GM12878 (cell line): ENCODE measurements at regions not wholly inside any gene's neighbourhood (a gene's known extent, or its start where the extent isn't known, plus 50 kb on each side); places are given as distances from the start of the nearest gene placed in this dataset.

Source experiments
- ATAC-seq: fragments of 200-7000 bp; cut with Tn5 transposase; 3 replicates; pipeline ENCODE4 v1.9.1; 2020; ENCODE audit warnings: mild to moderate bottlenecking, moderate library complexity
- BruUV-seq: library from RNA; stranded (reverse); fragments of 400-500 nt; replicated peaks from 2 replicates; lab custom pipeline; 2021; lab: Mats Ljungman, UMichigan
- CTCF ChIA-PET: fragments of 300-600 bp; sonication (Branson Sonifier 250); formaldehyde crosslinking; extraction: SDS; loops from one replicate; lab custom pipeline; 2021; ENCODE audit warnings: inconsistent platforms; lab: Yijun Ruan, JAX
- POLR2A ChIA-PET: fragments of 350-600 bp; formaldehyde crosslinking; extraction: SDS; loops from one replicate; lab custom pipeline; 2021; ENCODE audit warnings: inconsistent platforms; lab: Charles Lee
- RAD21 ChIA-PET: fragments of 300-600 bp; sonication (Branson Sonifier 250); formaldehyde crosslinking; loops from one replicate; lab custom pipeline; 2023; ENCODE audit warnings: antibody characterized with exemption; ENCODE audit not compliant: unreplicated experiment; lab: Charles Lee
- SMC1A ChIA-PET: fragments of 300-600 bp; sonication (Branson Sonifier 250); formaldehyde crosslinking; loops from one replicate; lab custom pipeline; 2023; ENCODE audit not compliant: unreplicated experiment, uncharacterized antibody; lab: Charles Lee
- DNase-seq: peaks from one replicate; pipeline ENCODE4 v3.0.0-alpha.2; 2011; ENCODE audit warnings: low read depth, low spot score
- FAIRE-seq: peaks from 3 replicates; lab custom pipeline; 2011; peaks lifted over from hg19 to GRCh38; lab: Jason Lieb, UNC
- H2AFZ ChIP-seq: 2 replicates; pipeline ENCODE4 v1.6.0; 2011; ENCODE audit warnings: low read depth, low read length, control low read depth; ENCODE audit not compliant: control insufficient read depth
- H3K27ac ChIP-seq: 2 replicates; pipeline ENCODE4 v1.5.1; 2011; ENCODE audit warnings: control low read depth; ENCODE audit not compliant: control insufficient read depth, insufficient read depth
- H3K27me3 ChIP-seq, 2 experiments: replicated peaks in 1 of 2; 2 replicates each; pipeline versions ENCODE4 v1.6.0 to v1.6.1; 2011; ENCODE audit warnings: low read length in 1 of 2; ENCODE audit not compliant: control insufficient read depth in 2 of 2, insufficient read depth in 2 of 2
- H3K36me3 ChIP-seq, 2 experiments: 2 replicates each; pipeline ENCODE4 v1.5.1; 2011; ENCODE audit warnings: low read length in 1 of 2; ENCODE audit not compliant: control insufficient read depth in 2 of 2, insufficient read depth in 2 of 2
- H3K4me1 ChIP-seq: 2 replicates; pipeline ENCODE4 v1.6.1; 2011; ENCODE audit warnings: mild to moderate bottlenecking, low read length, moderate library complexity, mixed read lengths; ENCODE audit not compliant: control insufficient read depth, insufficient read depth
- H3K4me2 ChIP-seq: 2 replicates; pipeline ENCODE4 v1.6.0; 2011; ENCODE audit warnings: control low read depth; ENCODE audit not compliant: control insufficient read depth, insufficient read depth
- H3K4me3 ChIP-seq: fragments of 200-600 bp; sonication (generic); 2 replicates; pipeline ENCODE4 v1.5.1; 2016
- H3K79me2 ChIP-seq: 2 replicates; pipeline ENCODE4 v1.6.0; 2011; ENCODE audit warnings: low read length; ENCODE audit not compliant: control insufficient read depth, insufficient read depth
- H3K9ac ChIP-seq: 2 replicates; pipeline ENCODE4 v1.8.0; 2011; ENCODE audit warnings: low read length, control low read depth, mixed read lengths; ENCODE audit not compliant: control insufficient read depth, insufficient read depth
- H3K9me3 ChIP-seq: replicated peaks from 3 replicates; pipeline ENCODE4 v1.5.1; 2011; ENCODE audit warnings: mild to moderate bottlenecking, low read length; ENCODE audit not compliant: control insufficient read depth, insufficient read depth
- H4K20me1 ChIP-seq: 2 replicates; pipeline ENCODE4 v1.6.0; 2011; ENCODE audit not compliant: control insufficient read depth, insufficient read depth
- BACH1 ChIP-seq: fragments of 450-650 bp; IDR thresholded peaks from 2 replicates; pipeline ENCODE4 v1.6.1; 2017; ENCODE audit warnings: mild to moderate bottlenecking, borderline replicate concordance
- CEBPB ChIP-seq, 2 experiments: fragments of 150-350 bp in 1 of 2; IDR thresholded peaks; 2 replicates each; pipeline ENCODE4 v1.6.1; 2012 to 2014; ENCODE audit warnings: low read depth in 2 of 2, low read length in 2 of 2, borderline replicate concordance in 1 of 2, inconsistent platforms in 1 of 2
- DPF2 ChIP-seq: fragments of 450-650 bp; IDR thresholded peaks from 2 replicates; pipeline ENCODE4 v1.6.1; 2017; ENCODE audit warnings: mild to moderate bottlenecking
- MAX ChIP-seq: IDR thresholded peaks from 2 replicates; pipeline ENCODE4 v1.6.1; 2012; ENCODE audit warnings: low read depth, low read length, improper control_type of control experiment
- RAD21 ChIP-seq: IDR thresholded peaks from 2 replicates; pipeline ENCODE4 v1.6.1; 2011; ENCODE audit warnings: mild to moderate bottlenecking, low read depth, low read length, moderate library complexity; ENCODE audit not compliant: insufficient read depth
- SIN3A ChIP-seq: IDR thresholded peaks from 2 replicates; pipeline ENCODE4 v1.6.1; 2012; ENCODE audit warnings: low read depth, low read length, improper control_type of control experiment
- SREBF1 ChIP-seq: IDR thresholded peaks from 2 replicates; pipeline ENCODE4 v1.6.1; 2012; ENCODE audit warnings: mild to moderate bottlenecking, low read length
- SUZ12 ChIP-seq: fragments of 200-600 bp; sonication (generic); IDR thresholded peaks from one replicate; pipeline ENCODE4 v1.6.1; 2018; ENCODE audit warnings: antibody characterized with exemption, mild to moderate bottlenecking; ENCODE audit not compliant: unreplicated experiment
- USF2 ChIP-seq: IDR thresholded peaks from 2 replicates; pipeline ENCODE4 v1.6.1; 2011; ENCODE audit warnings: low read depth, low read length, improper control_type of control experiment, borderline replicate concordance
- YY1 ChIP-seq: IDR thresholded peaks from 2 replicates; pipeline ENCODE4 v1.6.1; 2011; ENCODE audit warnings: low read depth, mild to moderate bottlenecking, low read length
- ZNF592 ChIP-seq: fragments of 450-650 bp; IDR thresholded peaks from 2 replicates; pipeline ENCODE4 v1.6.1; 2017; ENCODE audit warnings: mild to moderate bottlenecking, moderate library complexity
- WGBS: methylation state at CpG from one replicate; pipeline ENCODE4 v1.1.6; 2016; ENCODE audit warnings: low lambda C conversion rate; ENCODE audit not compliant: insufficient replicate concordance, insufficient coverage; ENCODE audit errors: missing lambda C conversion rate; 5-methylcytosine and 5-hydroxymethylcytosine counted together
- in situ Hi-C: fragments of 300-500 bp; cut with MboI; formaldehyde crosslinking; loops from 9 replicates; pipeline ENCODE4 v1.14.3; 2018; ENCODE audit warnings: mixed read lengths
- intact Hi-C: fragments of 100-400 bp; cut with micrococcal nuclease; formaldehyde crosslinking; loops from one replicate; pipeline ENCODE4 v1.14.2; 2022; ENCODE audit not compliant: unreplicated experiment

GRCh38 chr12:17203497-17203896 is 597.5 kb upstream of the LMO3 start (continued):
- TF ChIP-seq ZNF592: no peak

- TF ChIP-seq SIN3A (no peak), CEBPB (IDR thresholded peaks at IDR 0.05; ENCODE audit: borderline replicate concordance in 1 of 2, low read depth in 2 of 2, low read length in 2 of 2) (no peak), YY1 (no peak), DPF2 (no peak), RAD21 (no peak), BACH1 (no peak), MAX (no peak), SUZ12 (no peak), USF2 (no peak), SREBF1 (no peak)
- in situ Hi-C loops: no loop called here
These were observed 592.0 kb upstream of the LMO3 start for GRCh38 chr12:17197971-17198370.

More at GRCh38 chr12:17197971-17198370, 592.0 kb upstream of the LMO3 start:
- H3K27ac ChIP-seq: no peak overlapping the region
- no TSS peak for BruUV-seq
- ATAC-seq (no peak), FAIRE-seq (no peak), DNase-seq (no peak)
- ChIA-PET POLR2A (no interaction called here), RAD21 (no interaction called here), CTCF (interaction anchor here (0.6 kb wide), 1 partner anchor 749 kb away, joined by 3 read pairs; no protein-coding TSS in a partner anchor), SMC1A (no interaction called here)
- H3K27me3 ChIP-seq: no peaks in the 10 kb centered on the region
- H4K20me1 ChIP-seq: no peaks in the 10 kb centered on the region
- WGBS: 10% methylated on average over 3 of the region's 3 CpGs
- no peak overlapping the region for H3K4me3 ChIP-seq
- H3K9ac ChIP-seq: no peak overlapping the region
- no peak overlapping the region for H3K4me2 ChIP-seq
- H3K9me3 ChIP-seq: no peaks in the 10 kb centered on the region; the same call in 2 of the 3 replicates
- no peaks in the 10 kb centered on the region for H3K36me3 ChIP-seq
- H3K4me1 ChIP-seq: no peaks in the 10 kb centered on the region
- intact Hi-C loops: no loop called here
- H2AFZ ChIP-seq: no peak overlapping the region
- no peaks in the 10 kb centered on the region for H3K79me2 ChIP-seq
